NCI-H748 treated with DMSO at 0.1 percent for 48 hours (cell line): ENCODE measurements at regions not wholly inside any gene's neighbourhood (a gene's known extent, or its start where the extent isn't known, plus 50 kb on each side); places are given as distances from the start of the nearest gene placed in this dataset.
A peak's percentile ranks its signal among the peaks of the same experiment; 100 is the strongest.

Experiments used
- DNase-seq: peaks from one replicate; lab custom pipeline; 2025; lab: John Stamatoyannopoulos, UW

DNA sequence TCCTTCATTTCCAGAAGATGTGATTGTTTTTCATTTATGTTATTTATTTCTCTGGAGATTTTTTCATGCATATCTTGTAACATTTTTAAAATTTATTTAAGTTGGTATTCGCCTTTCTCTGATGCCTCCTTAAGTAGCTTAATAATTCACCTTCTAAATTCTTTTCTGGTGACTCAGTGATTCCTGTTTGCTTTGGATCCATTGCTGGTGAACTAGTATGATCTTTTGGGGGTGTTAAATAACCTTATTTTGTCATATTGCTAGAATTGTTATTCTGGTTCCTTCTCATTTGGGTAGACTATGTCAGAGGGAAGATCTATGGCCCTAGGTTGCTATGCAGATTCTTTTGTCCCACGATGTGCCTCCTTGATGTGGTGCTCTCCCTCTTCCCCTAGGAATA lies 1347.2 kb upstream of the B3GALT2 start:
- DNase-seq, result no peak

DNA sequence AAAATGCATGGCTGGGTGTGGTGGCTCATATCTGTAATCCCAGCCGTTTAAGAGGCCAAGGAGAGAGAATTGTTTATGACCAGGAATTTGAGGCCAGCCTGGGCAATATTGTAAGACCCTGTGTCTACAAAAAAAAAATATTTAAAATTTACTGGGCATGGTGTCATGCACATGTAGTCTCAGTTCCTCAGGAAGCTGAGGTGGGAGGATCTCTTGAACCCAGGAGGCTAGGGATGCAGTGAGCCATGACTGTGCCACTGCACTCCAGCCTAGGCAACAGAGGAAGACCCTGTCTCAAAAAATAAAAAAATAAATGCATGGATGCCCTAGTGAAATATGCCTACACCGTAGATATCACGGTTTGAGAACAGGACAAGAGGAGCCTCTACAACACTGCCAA lies 1331.2 kb upstream of the B3GALT2 start:
- DNase-seq, result no peak

DNA sequence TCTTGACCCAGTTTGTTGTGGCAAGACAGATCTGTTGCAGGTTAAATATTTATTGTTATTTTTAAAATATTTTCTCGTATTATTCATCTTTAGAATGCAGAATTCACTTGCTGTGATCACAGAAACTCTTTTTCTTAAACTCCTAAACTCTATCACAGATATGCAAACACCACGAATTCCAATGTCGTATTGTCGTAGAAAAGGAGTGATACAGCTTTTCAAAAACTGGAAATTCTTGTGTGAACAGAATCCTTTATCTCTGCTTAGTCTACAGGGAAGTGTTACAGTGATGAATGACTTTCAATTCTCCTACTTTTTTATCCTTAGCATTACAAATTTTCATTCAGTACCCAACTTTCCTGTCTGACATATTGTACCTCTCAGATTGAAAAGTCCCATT lies 1329.5 kb upstream of the B3GALT2 start:
- DNase-seq, result no peak

DNA sequence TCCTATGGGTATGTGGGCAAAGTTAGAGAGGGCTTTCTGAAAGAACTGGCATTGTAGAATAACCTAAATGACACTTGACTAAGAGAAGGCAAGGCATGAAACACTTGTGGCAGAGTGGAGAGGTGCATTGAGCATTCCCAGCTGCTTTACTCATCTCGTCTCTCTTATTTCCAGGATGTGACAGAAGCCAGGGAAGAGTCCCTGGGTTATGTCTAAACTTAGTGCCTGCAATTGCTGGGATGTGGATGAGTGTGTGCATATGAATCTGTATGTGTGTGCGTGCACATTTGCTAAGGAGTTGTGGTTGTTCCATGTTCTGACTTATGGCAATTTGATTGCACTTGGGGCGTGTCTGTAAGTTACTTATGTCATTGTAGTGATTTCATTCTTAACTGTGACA lies 1326.5 kb upstream of the B3GALT2 start:
- no peak for DNase-seq

DNA sequence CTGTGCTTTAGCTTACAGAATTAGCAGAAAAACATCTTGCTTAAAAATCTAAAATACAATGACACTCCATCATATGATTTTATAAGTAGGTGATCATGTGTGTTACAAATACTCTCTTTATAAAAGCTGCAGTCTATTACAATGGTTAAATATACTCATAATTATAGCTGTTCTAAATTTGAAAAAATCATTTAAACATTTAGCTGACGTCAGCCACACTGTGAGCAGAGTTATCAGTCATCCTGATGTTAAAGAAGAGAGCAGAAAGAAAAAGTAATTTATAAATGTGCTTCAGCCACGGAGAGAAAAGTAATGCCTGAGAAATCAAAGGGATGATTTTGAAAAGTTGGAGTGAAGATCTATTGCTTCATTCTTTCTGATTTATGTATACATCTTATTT lies 1325.9 kb upstream of the B3GALT2 start:
- no peak for DNase-seq

DNA sequence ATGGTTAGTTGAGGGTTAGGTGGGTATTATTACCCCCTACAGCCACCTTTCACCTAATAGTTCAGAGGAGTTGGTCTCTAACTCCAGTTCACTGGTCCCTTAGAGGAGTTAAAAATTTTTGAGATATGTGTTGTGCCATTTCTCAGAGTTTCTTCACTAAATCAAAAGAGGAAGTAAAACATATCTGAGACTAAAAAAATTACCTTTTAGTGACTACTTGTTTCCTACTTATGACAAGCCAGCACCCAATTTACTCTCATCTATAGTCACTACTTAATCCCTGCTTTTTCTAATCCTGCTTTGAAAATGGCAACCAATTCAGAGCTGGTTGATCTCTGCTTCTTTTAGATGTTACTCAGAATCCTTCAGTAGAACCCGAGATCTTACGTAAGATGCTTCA lies 1316.8 kb upstream of the B3GALT2 start:
- no peak for DNase-seq

DNA sequence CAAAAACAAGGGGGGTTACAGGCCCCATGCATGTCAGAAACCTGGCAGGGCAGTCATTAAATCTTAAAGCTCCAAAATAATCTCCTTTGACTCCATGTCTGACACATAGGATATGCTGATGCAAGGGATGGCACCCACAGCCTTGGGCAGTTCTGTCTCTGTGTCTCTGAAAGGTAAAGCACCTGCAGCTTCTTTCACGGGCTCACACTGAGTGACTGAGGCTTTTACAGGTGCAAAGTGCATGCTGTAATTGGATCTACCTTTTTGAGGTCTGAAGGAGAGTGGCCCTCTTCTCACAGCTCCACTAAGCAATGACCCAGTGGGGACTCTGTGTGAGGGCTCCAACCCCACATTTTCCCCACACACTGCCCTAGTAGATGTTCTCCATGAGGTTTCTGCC lies 1309.0 kb upstream of the B3GALT2 start:
- DNase-seq, result no peak

DNA sequence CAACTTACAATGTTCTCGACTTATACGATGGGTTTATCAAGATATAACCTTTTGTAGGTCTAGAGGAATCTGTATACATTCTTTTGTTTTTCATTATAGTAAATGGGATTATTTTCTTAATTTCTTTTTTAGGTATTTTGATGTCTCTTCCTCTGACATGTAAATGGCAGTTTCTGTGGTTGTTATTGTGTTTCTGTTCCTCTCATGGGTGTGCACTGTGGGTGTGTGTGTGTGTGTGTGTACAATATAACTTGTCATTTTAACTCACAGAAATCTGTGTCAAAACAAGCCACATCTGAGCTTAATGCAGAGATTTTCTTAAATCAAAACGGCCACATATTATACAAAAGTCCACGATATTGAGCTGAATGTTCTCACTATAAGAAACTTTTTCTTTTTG lies 1300.8 kb upstream of the B3GALT2 start:
- no peak for DNase-seq

DNA sequence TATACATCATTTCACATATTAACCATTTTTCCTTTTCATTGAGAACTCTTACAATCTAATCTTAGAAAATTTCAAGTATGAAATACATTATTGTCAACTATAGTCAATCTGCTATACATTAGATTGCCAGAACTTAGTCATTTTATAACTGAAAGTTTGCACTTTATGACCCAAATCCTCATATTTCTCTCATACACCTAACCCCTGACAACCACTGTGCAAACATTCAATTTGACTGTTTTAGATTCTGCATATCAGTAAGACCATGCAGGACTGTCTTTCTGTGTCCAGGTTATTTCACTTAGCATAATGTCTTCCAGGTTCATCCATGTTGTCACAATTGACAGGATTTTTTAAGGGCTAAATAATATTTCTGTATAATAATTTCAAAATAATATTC lies 1299.0 kb upstream of the B3GALT2 start:
- DNase-seq, result no peak

DNA sequence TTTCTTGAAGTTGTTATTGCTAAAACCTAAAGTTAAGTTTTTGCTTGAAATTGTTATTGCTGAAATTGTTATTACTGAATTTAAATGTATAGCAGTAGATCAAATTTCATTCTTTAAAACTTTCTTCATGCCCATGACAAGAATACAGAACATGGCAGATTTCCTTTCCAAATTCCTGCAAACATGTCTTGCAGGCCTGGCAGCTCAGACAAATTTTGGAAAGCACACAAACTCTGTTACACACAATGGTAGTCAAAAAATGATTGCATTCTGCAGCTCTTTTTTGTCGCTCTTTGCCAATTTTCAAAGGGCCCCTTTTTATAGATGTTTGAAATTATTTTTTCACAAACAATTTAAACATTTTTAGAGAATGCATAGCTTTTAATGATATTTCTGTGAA lies 1292.3 kb upstream of the B3GALT2 start:
- DNase-seq, result no peak

DNA sequence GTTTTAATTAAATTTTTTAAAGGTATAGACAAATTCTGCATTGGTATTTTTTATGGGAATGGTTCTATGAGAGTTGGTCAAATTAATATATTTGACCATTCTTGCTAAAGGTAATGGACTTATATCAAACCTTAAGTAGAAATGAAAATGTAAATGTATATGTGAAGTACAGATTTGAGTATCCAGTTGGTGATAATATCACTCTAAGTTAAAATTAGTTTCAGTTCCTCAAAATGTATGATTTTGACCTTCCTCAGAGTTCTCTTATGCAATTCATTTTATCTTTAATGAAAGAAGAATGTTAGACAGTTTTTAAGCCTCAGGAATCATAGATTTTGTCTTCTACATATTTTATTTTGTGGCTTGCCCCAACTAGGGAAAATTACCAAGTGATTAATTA lies 1291.5 kb upstream of the B3GALT2 start:
- no peak for DNase-seq

DNA sequence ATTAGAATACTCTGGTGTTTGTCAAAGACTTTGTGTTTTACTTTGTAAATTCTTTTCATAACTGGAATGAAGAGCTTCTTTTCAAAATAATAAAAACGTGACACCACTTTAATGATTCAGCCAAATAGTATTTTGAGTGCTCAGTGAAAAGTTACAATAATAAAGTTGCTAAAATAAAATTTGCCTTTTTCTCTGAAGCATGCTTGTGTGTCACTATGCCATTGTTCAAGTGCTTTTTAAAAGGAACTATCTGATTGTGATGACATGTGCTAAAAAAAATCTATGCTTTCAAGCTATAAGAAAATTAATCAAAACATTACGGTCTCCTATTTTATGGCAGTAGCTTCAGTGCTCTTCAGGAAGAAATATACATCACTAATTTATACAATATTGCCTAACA lies 1290.5 kb upstream of the B3GALT2 start:
- DNase-seq, result no peak

DNA sequence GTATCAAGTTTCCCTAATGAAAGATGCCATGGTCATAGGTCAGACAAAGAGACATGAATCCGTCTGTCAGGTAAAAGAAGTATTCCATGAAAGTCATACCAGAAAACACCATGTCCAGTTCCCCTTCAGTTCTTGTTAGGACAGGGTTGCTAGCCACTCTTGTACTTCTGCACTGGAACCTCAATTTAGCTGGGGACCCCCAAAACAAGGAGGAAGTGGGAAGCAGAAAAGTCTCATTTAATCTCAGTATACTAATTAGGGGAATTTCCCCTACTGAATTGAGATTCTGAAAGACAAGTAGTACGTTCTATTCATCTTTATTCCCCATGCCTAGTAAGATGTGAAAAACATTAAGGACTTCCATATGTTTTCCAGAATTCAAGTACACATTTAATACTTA lies 1289.9 kb upstream of the B3GALT2 start:
- no peak for DNase-seq

DNA sequence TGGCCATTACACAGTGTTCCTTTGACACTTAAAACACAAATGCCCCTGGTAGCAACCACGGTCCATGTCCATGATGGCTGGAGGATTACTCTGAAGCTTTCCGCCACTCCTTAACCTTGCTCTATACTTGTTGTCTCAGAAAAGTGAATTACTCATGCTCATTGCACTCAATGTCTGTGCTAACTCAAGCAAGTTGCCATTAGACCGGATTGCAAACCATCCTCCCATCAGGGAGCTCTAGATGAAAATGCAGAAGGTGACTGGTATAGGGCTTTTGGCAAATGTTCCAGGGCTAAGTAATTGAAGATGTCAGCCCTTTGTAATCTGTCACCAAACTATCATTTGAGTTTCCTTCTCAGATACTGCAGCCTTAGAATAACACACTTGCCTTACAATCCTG lies 1288.3 kb upstream of the B3GALT2 start:
- DNase-seq, result no peak

DNA sequence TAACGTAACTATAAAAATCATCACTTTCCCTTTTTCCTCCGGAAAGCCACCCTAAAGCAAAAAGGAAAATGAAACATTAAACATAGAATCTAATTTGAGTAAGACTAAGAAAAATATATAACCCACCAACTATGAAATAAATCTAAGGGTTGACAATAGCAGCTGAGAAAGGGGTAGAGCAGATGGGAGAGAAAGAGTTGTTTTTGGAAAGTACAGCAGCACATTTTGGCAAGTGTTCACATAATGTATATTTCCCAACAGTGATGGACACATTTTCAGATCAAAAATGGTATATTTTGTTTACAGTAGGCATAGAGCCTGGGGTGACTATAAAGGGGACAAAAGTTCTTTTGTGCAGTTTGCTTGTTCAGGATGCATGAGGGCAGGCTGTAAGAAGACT lies 1287.4 kb upstream of the B3GALT2 start:
- no peak for DNase-seq

DNA sequence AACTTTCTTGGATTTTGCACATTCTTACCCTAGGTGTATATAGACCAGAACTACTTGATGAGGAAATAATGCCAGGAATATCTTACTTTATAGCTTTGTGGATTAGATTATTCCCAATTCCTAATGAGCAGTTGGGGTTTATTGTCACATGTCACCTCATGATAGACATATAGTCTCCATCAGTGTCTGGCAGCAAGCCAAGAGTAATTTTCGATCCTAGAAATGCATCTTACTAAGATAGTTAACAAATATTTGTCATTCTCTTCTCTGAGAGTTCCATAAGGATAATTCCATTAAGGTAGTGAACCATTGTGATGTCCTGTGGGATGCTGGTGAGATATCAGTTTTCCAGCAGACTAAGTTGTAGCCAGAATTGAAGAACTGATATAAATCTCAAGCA lies 1282.9 kb upstream of the B3GALT2 start:
- DNase-seq, result peak; percentile 55

DNA sequence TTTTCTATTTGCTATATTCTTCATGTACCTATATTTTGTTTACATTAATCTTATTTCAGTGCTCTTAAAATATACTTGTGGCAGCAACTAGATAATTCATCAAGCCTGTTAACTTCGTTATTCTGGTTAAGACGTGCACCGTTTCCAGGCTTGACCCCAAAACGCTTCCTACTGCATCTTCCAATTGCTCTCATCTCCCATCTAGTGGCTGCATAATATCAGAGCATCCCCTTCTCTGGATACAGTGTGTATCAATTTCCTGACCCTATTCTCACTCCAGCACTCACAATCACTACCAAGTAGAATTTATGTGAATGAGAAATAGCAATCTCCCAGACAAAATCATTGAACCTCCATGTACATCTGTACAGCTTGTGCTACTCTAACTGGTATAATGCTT lies 1280.3 kb upstream of the B3GALT2 start:
- no peak for DNase-seq

DNA sequence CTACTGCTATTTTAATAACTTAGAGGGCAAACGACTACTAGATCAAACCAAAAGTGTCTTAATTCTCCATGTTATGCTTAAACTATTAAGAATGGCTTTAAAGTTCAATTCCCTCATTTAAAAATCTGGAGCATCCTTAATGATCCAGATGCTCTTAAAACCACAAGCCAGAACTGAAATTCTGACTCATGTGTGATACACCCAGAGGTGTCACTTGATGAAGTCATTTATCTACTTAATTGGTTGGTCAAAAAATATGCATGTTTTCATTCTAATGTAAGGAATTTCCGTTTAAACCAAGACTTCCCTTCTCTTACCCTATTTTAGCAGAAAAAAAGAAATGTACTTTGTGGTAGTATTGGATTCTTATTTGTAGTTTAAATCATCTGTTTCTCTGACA lies 1261.2 kb upstream of the B3GALT2 start:
- no peak for DNase-seq

DNA sequence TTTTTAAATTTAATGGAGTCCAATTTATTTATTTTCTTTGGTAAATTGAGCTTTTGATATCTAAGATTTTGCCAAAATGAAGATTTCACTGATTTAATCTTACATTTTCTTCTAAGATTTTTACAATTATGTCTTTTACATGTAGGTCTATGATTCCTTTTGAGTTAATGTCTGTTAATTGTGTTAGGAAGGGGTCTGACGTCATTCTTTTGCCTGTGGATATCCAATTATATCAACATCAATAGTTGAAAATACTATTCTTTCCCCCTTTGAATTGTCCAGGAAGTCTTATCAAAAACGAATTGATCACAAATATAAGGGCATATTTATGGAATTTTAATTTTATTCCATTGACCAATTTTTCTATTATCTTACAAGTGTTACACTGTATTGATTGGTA lies 1258.8 kb upstream of the B3GALT2 start:
- DNase-seq, result no peak

DNA sequence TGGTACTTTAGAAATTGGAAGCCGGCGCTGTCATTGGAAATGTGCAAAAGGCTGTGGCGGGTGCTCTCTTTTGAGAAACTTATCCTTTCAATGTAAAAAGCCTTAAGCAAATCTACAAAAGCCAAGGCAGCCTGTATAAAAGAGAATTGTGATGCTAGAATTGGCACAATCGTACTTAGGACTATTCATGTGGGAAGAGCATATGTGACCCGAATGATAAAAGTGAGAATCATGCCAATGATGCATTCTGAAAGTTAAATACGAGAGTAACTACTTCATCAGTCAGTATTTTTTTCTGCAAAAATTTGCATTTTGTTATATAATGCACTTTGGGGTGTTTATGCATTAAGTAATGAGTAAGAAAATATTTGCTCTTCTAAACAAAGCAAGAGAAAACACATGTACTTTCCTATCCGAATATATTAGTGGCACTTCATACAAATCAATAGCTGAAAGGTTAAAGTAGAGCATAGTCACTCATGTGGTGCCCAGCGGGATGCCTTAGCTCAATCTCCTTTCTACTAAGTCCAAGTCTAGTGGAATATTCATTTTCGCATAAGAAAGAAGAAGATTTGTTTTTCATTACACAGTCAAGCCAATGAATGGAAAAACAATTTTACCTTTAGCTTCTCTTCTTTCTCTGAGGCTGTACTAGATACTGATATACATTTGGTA lies 1256.6 kb upstream of the B3GALT2 start:
- no peak for DNase-seq

DNA sequence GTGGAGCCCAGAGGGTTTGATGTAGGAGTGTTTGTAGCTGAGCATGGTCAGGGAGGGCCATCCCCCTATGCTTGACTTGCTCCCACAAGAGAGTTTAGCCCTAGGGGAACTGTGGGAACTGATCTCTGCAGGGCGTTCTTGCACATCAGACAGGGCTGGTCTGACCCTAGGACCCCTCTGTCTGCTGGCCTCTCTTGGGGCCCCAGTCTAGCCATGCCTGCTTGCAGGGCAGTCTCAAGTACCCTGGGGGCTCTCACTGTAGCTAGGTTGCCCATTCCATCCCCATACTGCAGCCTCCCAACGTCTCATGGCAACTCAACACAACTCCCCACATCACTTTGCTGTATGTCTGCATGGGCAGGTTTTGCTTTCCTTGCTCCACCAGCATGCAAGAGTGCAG lies 1250.7 kb upstream of the B3GALT2 start:
- DNase-seq, result no peak

DNA sequence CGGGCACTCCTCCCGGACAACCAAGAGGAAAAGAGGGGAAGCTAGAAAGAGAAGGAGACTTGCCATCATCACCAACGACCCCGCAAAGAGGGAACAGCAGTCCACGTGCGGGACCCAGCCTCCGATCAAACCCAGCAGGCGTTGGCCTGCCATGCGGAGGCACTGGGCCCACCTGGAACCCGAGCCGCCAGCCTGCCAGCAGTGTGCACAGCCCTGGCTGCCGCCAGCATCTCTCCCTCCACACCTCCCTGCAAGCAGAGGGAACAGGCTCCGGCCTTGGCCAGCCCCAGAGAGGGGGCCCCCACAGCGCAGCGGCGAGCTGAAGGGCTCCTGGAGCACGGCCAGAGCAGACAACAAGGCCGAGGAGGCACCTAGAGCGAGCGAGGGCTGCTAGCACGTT lies 1244.7 kb upstream of the B3GALT2 start:
- no peak for DNase-seq

DNA sequence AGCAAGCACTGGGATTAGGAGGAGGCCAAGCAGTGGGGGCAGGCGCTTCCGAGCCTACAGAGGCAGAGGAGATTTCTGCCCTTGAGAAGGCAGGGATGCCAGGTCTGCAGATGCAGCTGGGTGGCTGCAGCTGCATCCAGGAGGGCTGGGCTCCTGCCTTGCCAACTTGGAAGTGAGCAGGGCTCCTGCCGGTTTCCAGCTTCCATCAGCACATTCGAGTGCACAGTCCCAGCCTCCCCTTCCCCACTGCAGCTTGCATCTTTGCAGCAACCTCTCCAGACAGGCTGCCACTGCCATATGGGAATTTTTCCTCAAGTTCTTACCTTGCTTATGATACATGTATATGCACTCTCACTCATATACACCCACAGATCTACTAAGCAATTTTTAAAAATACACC lies 1234.3 kb upstream of the B3GALT2 start:
- DNase-seq, result no peak

DNA sequence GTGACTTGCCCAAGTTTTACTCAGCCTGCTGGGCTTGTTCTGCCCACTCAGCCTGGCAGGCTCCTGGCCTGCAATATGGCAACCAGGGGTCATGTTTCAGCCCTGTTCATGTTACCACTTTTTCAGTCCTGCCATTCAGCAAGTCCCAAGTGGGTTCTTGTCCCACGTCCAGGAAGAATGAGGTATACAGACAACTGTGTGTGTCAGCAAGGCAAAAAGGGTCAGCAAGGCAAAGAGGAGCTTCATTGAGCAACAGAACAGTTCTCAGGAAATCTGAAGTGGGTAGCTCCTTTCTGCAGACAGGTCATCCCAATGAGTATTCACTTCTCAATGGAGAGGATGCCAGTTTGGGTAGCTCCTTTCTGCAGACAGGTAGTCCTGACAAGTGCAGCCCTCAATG lies 1233.3 kb upstream of the B3GALT2 start:
- no peak for DNase-seq

DNA sequence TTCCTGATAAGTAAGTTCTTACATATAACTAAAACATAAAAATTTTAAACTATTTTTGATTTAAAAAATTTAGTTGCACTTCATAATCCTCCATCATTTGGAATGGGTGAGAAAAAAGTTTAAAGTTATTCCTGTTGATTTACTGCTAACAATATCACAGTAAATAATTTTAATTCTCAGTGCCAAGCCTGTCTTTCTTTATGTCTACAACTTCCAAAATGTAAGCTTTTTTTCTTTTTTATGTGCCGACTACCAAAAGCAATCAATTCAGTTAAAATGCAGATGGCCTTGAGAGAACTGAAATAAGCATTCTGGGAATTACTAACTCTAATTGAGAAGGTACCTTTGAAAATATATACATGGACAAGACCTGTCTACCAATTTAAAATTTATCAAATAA lies 1224.3 kb upstream of the B3GALT2 start:
- DNase-seq, result no peak
